SK-N-SH treated with all-trans-retinoic acid at 6 μM for 48 hours (cell line): ENCODE measurements at regions not wholly inside any gene's neighbourhood (a gene's known extent, or its start where the extent isn't known, plus 50 kb on each side); places are given as distances from the start of the nearest gene placed in this dataset.

ENCODE experiments used
- ATAC-seq: fragments of 200-7000 bp; cut with Tn5 transposase; 3 replicates; pipeline ENCODE4 v1.9.1; 2020; ENCODE audit warnings: mild to moderate bottlenecking, moderate library complexity
- ARNTL ChIP-seq: fragments of 450-650 bp; formaldehyde crosslinking; IDR thresholded peaks from 2 replicates; pipeline ENCODE4 v1.5.0; 2020; ENCODE audit warnings: low read depth, mild to moderate bottlenecking, moderate library complexity, borderline replicate concordance
- BACH2 ChIP-seq: fragments of 250-450 bp; sonication (Bioruptor Pico); IDR thresholded peaks from 2 replicates; pipeline ENCODE4 v1.9.0; 2021; ENCODE audit warnings: mild to moderate bottlenecking, borderline replicate concordance
- ESRRG ChIP-seq: fragments of 250-450 bp; sonication (Bioruptor Pico); IDR thresholded peaks from 2 replicates; pipeline ENCODE4 v1.6.1; 2021; ENCODE audit warnings: mild to moderate bottlenecking
- GLIS3 ChIP-seq: fragments of 250-450 bp; sonication (Bioruptor Pico); IDR thresholded peaks from 2 replicates; pipeline ENCODE4 v1.5.0; 2020; ENCODE audit warnings: mild to moderate bottlenecking, moderate library complexity
- ISL1 ChIP-seq: fragments of 250-450 bp; sonication (Bioruptor Pico); IDR thresholded peaks from 2 replicates; pipeline ENCODE4 v2.1.2; 2022; ENCODE audit warnings: mild to moderate bottlenecking, moderate library complexity
- OSR1 ChIP-seq: fragments of 250-450 bp; sonication (Bioruptor Pico); IDR thresholded peaks from 2 replicates; pipeline ENCODE4 v1.8.0; 2022; ENCODE audit warnings: moderate library complexity, mild to moderate bottlenecking, inconsistent platforms
- RARB ChIP-seq: fragments of 250-450 bp; sonication (Bioruptor Pico); IDR thresholded peaks from 2 replicates; pipeline ENCODE4 v1.8.0; 2021; ENCODE audit warnings: mild to moderate bottlenecking, moderate library complexity
- SNAI2 ChIP-seq: fragments of 250-450 bp; sonication (Bioruptor Pico); IDR thresholded peaks from 2 replicates; pipeline ENCODE4 v1.5.0; 2020; ENCODE audit warnings: mild to moderate bottlenecking, moderate library complexity
- ZC3H10 ChIP-seq: fragments of 250-450 bp; sonication (Bioruptor Pico); IDR thresholded peaks from 2 replicates; pipeline ENCODE4 v1.5.1; 2021; ENCODE audit warnings: mild to moderate bottlenecking, moderate library complexity
- ZFP3 ChIP-seq: fragments of 250-450 bp; sonication (Bioruptor Pico); IDR thresholded peaks from 2 replicates; pipeline ENCODE4 v1.5.0; 2020; ENCODE audit warnings: mild to moderate bottlenecking, moderate library complexity
- ZFP30 ChIP-seq: fragments of 450-650 bp; formaldehyde crosslinking; IDR thresholded peaks from 2 replicates; pipeline ENCODE4 v1.5.0; 2022; ENCODE audit warnings: mild to moderate bottlenecking, moderate library complexity
- ZNF565 ChIP-seq: fragments of 450-650 bp; formaldehyde crosslinking; conservative IDR thresholded peaks from 2 replicates; pipeline ENCODE4 v1.5.0; 2020; ENCODE audit warnings: low read depth, mild to moderate bottlenecking, moderate library complexity
- ZNF8 ChIP-seq: fragments of 450-650 bp; formaldehyde crosslinking; IDR thresholded peaks from 2 replicates; pipeline ENCODE4 v1.5.0; 2020; ENCODE audit warnings: mild to moderate bottlenecking, moderate library complexity
- TF ChIP-seq, protein P1 (sequence below): fragments of 250-450 bp; sonication (Bioruptor Pico); IDR thresholded peaks from 2 replicates; pipeline ENCODE4 v1.8.0; 2021; ENCODE audit warnings: low read depth, mild to moderate bottlenecking, moderate library complexity, borderline replicate concordance
- TF ChIP-seq, protein P2 (sequence below): fragments of 250-450 bp; sonication (Bioruptor Pico); IDR thresholded peaks from 2 replicates; pipeline ENCODE4 v1.5.1; 2021; ENCODE audit warnings: mild to moderate bottlenecking, moderate library complexity
- TF ChIP-seq, protein P3 (sequence below): fragments of 250-450 bp; sonication (Bioruptor Pico); IDR thresholded peaks from 2 replicates; pipeline ENCODE4 v1.5.1; 2020; ENCODE audit warnings: low read depth, mild to moderate bottlenecking, moderate library complexity
- TF ChIP-seq, protein P4 (sequence below): fragments of 250-450 bp; sonication (Bioruptor Pico); IDR thresholded peaks from 2 replicates; pipeline ENCODE4 v1.5.0; 2020; ENCODE audit warnings: mild to moderate bottlenecking, moderate library complexity
- TF ChIP-seq, protein P5 (sequence below): fragments of 250-450 bp; sonication (Bioruptor Pico); IDR thresholded peaks from 2 replicates; pipeline ENCODE4 v1.8.0; 2020; ENCODE audit warnings: mild to moderate bottlenecking, moderate library complexity, borderline replicate concordance

DNA sequence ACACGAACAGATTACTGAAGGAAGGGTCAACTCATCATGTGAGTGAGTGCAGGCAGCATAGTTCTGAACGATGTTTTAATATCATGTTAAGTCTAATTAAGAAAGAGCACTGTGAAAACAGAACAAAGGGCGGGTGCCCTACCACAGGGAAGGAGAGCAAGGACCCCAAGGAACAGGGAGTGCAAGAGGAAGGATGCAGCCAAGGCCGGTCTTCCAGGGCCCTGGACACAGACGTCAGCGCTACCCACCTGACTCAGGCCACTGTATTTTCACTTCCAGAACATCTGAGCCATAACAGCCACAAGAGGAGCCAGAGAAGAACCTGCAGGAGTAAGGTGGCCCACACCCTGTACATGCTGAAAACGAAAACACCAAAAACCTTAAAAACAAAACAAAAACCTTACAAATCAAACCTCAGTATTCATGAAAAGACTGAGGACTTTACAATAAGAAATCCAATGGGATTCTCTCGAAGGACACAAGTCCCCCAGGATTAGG is 506.1 kb upstream of the AKR1E2 start (continued):
- TF ChIP-seq, protein P1, sequence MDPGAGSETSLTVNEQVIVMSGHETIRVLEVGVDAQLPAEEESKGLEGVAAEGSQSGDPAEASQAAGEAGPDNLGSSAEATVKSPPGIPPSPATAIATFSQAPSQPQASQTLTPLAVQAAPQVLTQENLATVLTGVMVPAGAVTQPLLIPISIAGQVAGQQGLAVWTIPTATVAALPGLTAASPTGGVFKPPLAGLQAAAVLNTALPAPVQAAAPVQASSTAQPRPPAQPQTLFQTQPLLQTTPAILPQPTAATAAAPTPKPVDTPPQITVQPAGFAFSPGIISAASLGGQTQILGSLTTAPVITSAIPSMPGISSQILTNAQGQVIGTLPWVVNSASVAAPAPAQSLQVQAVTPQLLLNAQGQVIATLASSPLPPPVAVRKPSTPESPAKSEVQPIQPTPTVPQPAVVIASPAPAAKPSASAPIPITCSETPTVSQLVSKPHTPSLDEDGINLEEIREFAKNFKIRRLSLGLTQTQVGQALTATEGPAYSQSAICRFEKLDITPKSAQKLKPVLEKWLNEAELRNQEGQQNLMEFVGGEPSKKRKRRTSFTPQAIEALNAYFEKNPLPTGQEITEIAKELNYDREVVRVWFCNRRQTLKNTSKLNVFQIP (CRISPR knock-in tag): no peak
- no peak for TF ChIP-seq ZNF8 (CRISPR knock-in tag)

DNA sequence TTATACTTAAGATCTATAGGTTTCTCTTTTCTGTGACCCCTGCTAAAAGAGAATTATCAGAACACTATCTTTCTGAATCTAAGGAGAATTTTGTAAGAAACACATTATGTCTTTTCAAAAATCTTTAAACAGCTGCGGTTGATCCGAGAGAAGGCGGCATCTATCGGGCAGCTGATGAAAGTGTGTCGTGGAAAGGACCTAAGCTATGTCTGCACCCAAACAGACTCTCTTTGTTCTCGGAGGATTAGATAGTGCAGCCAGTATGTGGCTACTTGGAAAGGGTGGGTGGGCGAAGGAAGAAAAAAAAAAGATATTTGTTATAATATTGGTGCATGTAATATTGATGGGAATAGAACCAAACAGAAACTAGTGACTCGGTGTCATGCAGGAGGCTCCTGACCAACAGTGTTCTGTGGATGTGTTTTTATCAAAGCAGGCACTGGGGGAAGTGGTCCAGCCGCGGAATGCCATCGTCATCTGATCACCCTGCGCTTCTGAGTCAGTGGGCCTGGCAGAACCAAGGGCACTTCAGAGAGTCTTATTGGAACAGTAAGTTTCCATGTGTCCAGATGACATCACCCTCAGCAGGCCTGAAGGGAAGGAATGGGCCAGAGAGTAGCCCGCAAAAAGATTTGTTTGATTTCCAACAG is 509.7 kb upstream of the AKR1E2 start:
- ATAC-seq: no peak
- TF ChIP-seq, protein P1 (CRISPR knock-in tag): no peak
- TF ChIP-seq RARB (CRISPR knock-in tag) (no peak), ZNF8 (CRISPR knock-in tag) (no peak), SNAI2 (CRISPR knock-in tag) (no peak), GLIS3 (CRISPR knock-in tag) (no peak), ESRRG (CRISPR knock-in tag) (no peak), OSR1 (CRISPR knock-in tag) (no peak), BACH2 (CRISPR knock-in tag) (no peak), ARNTL (no peak), ZC3H10 (no peak), ISL1 (CRISPR knock-in tag) (no peak), ZFP30 (CRISPR knock-in tag) (no peak), ZFP3 (CRISPR knock-in tag) (no peak), ZNF565 (CRISPR knock-in tag) (no peak)
- TF ChIP-seq, protein P2, sequence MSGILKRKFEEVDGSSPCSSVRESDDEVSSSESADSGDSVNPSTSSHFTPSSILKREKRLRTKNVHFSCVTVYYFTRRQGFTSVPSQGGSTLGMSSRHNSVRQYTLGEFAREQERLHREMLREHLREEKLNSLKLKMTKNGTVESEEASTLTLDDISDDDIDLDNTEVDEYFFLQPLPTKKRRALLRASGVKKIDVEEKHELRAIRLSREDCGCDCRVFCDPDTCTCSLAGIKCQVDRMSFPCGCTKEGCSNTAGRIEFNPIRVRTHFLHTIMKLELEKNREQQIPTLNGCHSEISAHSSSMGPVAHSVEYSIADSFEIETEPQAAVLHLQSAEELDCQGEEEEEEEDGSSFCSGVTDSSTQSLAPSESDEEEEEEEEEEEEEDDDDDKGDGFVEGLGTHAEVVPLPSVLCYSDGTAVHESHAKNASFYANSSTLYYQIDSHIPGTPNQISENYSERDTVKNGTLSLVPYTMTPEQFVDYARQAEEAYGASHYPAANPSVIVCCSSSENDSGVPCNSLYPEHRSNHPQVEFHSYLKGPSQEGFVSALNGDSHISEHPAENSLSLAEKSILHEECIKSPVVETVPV (CRISPR knock-in tag): no peak
- TF ChIP-seq, protein P3, sequence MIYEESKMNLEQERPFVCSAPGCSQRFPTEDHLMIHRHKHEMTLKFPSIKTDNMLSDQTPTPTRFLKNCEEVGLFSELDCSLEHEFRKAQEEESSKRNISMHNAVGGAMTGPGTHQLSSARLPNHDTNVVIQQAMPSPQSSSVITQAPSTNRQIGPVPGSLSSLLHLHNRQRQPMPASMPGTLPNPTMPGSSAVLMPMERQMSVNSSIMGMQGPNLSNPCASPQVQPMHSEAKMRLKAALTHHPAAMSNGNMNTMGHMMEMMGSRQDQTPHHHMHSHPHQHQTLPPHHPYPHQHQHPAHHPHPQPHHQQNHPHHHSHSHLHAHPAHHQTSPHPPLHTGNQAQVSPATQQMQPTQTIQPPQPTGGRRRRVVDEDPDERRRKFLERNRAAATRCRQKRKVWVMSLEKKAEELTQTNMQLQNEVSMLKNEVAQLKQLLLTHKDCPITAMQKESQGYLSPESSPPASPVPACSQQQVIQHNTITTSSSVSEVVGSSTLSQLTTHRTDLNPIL (CRISPR knock-in tag): no peak
- TF ChIP-seq, protein P4, sequence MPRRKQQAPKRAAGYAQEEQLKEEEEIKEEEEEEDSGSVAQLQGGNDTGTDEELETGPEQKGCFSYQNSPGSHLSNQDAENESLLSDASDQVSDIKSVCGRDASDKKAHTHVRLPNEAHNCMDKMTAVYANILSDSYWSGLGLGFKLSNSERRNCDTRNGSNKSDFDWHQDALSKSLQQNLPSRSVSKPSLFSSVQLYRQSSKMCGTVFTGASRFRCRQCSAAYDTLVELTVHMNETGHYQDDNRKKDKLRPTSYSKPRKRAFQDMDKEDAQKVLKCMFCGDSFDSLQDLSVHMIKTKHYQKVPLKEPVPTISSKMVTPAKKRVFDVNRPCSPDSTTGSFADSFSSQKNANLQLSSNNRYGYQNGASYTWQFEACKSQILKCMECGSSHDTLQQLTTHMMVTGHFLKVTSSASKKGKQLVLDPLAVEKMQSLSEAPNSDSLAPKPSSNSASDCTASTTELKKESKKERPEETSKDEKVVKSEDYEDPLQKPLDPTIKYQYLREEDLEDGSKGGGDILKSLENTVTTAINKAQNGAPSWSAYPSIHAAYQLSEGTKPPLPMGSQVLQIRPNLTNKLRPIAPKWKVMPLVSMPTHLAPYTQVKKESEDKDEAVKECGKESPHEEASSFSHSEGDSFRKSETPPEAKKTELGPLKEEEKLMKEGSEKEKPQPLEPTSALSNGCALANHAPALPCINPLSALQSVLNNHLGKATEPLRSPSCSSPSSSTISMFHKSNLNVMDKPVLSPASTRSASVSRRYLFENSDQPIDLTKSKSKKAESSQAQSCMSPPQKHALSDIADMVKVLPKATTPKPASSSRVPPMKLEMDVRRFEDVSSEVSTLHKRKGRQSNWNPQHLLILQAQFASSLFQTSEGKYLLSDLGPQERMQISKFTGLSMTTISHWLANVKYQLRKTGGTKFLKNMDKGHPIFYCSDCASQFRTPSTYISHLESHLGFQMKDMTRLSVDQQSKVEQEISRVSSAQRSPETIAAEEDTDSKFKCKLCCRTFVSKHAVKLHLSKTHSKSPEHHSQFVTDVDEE (CRISPR knock-in tag): no peak
- TF ChIP-seq, protein P5, sequence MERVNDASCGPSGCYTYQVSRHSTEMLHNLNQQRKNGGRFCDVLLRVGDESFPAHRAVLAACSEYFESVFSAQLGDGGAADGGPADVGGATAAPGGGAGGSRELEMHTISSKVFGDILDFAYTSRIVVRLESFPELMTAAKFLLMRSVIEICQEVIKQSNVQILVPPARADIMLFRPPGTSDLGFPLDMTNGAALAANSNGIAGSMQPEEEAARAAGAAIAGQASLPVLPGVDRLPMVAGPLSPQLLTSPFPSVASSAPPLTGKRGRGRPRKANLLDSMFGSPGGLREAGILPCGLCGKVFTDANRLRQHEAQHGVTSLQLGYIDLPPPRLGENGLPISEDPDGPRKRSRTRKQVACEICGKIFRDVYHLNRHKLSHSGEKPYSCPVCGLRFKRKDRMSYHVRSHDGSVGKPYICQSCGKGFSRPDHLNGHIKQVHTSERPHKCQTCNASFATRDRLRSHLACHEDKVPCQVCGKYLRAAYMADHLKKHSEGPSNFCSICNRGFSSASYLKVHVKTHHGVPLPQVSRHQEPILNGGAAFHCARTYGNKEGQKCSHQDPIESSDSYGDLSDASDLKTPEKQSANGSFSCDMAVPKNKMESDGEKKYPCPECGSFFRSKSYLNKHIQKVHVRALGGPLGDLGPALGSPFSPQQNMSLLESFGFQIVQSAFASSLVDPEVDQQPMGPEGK (CRISPR knock-in tag): no peak

DNA sequence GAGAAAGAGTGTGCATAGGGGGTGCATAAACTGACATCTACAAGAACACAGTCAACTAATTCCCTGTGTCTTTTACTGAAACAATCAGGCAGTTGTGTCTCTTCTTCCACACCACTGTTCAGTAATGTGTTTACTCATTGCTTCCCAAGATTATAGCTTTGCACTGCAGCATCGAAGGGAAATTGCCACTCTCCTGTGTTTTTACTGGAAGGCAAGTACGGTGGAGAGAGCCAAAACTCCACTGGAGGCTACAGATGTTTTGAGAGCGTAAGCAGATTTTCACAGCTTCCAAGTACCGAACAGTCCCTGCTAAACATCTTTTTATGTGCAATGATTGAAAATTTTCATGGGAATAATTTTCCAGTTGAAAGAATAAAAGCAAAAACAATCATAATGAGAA is 510.5 kb upstream of the AKR1E2 start:
- TF ChIP-seq, protein P4 (CRISPR knock-in tag): no peak
- no peak for ATAC-seq
